MM.1S (cell line): ENCODE measurements at regions not wholly inside any gene's neighbourhood (a gene's known extent, or its start where the extent isn't known, plus 50 kb on each side); places are given as distances from the start of the nearest gene placed in this dataset.

ENCODE experiments used
- DNase-seq: peaks from one replicate; pipeline ENCODE4 v3.0.0-alpha.2; 2015
- H2AFZ ChIP-seq: fragments of 300-600 bp; sonication (generic); 2 replicates; pipeline ENCODE4 v1.6.0; 2016; ENCODE audit warnings: antibody characterized with exemption, low read length
- H3F3A ChIP-seq: fragments of 300-600 bp; sonication (generic); 2 replicates; pipeline ENCODE4 v1.6.1; 2016; ENCODE audit warnings: mild to moderate bottlenecking, antibody characterized with exemption, low read length, moderate library complexity, mixed read lengths; ENCODE audit not compliant: insufficient read depth
- H3K27ac ChIP-seq: fragments of 300-600 bp; sonication (generic); 2 replicates; pipeline ENCODE4 v1.5.1; 2016; ENCODE audit warnings: mild to moderate bottlenecking, low read length
- H3K27me3 ChIP-seq: fragments of 300-600 bp; sonication (generic); replicated peaks from 2 replicates; pipeline ENCODE4 v1.6.0; 2016; ENCODE audit warnings: low read length; ENCODE audit not compliant: insufficient read depth
- H3K36me3 ChIP-seq: fragments of 300-600 bp; sonication (generic); replicated peaks from 2 replicates; pipeline ENCODE4 v1.6.1; 2016; ENCODE audit warnings: mild to moderate bottlenecking, low read length, mixed read lengths; ENCODE audit not compliant: insufficient read depth
- H3K4me1 ChIP-seq: fragments of 300-600 bp; sonication (generic); 2 replicates; pipeline ENCODE4 v1.6.1; 2016; ENCODE audit warnings: low read length, mixed read lengths
- H3K4me2 ChIP-seq: fragments of 300-600 bp; sonication (generic); 2 replicates; pipeline ENCODE4 v1.6.0; 2016; ENCODE audit warnings: low read depth, low read length
- H3K4me3 ChIP-seq: fragments of 300-600 bp; sonication (generic); 2 replicates; pipeline ENCODE4 v1.5.1; 2016; ENCODE audit warnings: low read length, mixed read lengths
- H3K79me2 ChIP-seq: fragments of 300-600 bp; sonication (generic); 2 replicates; pipeline ENCODE4 v1.6.1; 2016; ENCODE audit warnings: mixed run types, low read length, mixed read lengths
- H3K9ac ChIP-seq: fragments of 300-600 bp; sonication (generic); 2 replicates; pipeline ENCODE4 v1.6.1; 2016; ENCODE audit warnings: low read length, mixed read lengths
- H3K9me2 ChIP-seq: fragments of 300-600 bp; sonication (generic); replicated peaks from 2 replicates; pipeline ENCODE4 v1.6.1; 2016; ENCODE audit warnings: mild to moderate bottlenecking, low read length, mixed read lengths; ENCODE audit not compliant: insufficient read depth
- H3K9me3 ChIP-seq: fragments of 300-600 bp; sonication (generic); replicated peaks from 2 replicates; pipeline ENCODE4 v1.6.1; 2016; ENCODE audit warnings: mild to moderate bottlenecking, low read length, mixed read lengths; ENCODE audit not compliant: insufficient read depth
- H4K20me1 ChIP-seq: fragments of 300-600 bp; sonication (generic); 2 replicates; pipeline ENCODE4 v1.6.1; 2016; ENCODE audit warnings: mild to moderate bottlenecking, low read length, moderate library complexity, mixed read lengths; ENCODE audit not compliant: insufficient read depth
- CTCF ChIP-seq: fragments of 300-600 bp; sonication (generic); IDR thresholded peaks from 2 replicates; pipeline ENCODE4 v1.5.1; 2016; ENCODE audit warnings: antibody characterized with exemption, low read length, mixed read lengths
- EZH2 ChIP-seq: fragments of 300-600 bp; sonication (generic); optimal IDR thresholded peaks from 2 replicates; pipeline ENCODE3; 2017; ENCODE audit warnings: low read depth, mild to moderate bottlenecking, antibody characterized with exemption, low read length, mixed read lengths
- EZH2phosphoT487 ChIP-seq: fragments of 300-600 bp; sonication (generic); IDR thresholded peaks from 2 replicates; pipeline ENCODE4 v1.6.1; 2018; ENCODE audit warnings: antibody characterized with exemption, low read length

GRCh38 chr12:46100551-46101484 lies 110.4 kb upstream of the SCAF11 start:
- H3K4me3 ChIP-seq, result no peak overlapping the region
- H3K9ac ChIP-seq, result no peak overlapping the region
- H3K4me1 ChIP-seq, result no peaks in the 10 kb centered on the region
- no peaks in the 10 kb centered on the region for H3K36me3 ChIP-seq
- no peaks in the 10 kb centered on the region for H3F3A ChIP-seq
- DNase-seq, result no peak
- no peaks in the 10 kb centered on the region for H3K9me3 ChIP-seq
- no peaks in the 10 kb centered on the region for H3K79me2 ChIP-seq
- no peaks in the 10 kb centered on the region for H4K20me1 ChIP-seq
- H2AFZ ChIP-seq, result no peak overlapping the region
- no peak for TF ChIP-seq CTCF
- no peak for TF ChIP-seq EZH2phosphoT487
- TF ChIP-seq EZH2, result no peak
- no peak overlapping the region for H3K4me2 ChIP-seq
- no peak overlapping the region for H3K27ac ChIP-seq
- H3K9me2 ChIP-seq, result no peaks in the 10 kb centered on the region
- H3K27me3 ChIP-seq, result no peaks in the 10 kb centered on the region

- Histone ChIP-seq H3F3A (no peaks in the 10 kb centered on the region), H3K4me2 (no peak overlapping the region), H3K79me2 (no peaks in the 10 kb centered on the region), H2AFZ (no peak overlapping the region), H4K20me1 (no peaks in the 10 kb centered on the region), H3K27me3 (no peaks in the 10 kb centered on the region), H3K9ac (no peak overlapping the region), H3K4me3 (no peak overlapping the region), H3K36me3 (no peaks in the 10 kb centered on the region), H3K9me3 (no peaks in the 10 kb centered on the region), H3K27ac (peak overlapping the region; percentile 9; the same call in 1 of the 2 replicates), H3K9me2 (no peaks in the 10 kb centered on the region), H3K4me1 (no peaks in the 10 kb centered on the region)
- DNase-seq, result peak; percentile 69
- no peak for TF ChIP-seq EZH2
- no peak for TF ChIP-seq CTCF
- no peak for TF ChIP-seq EZH2phosphoT487
These were observed 99.2 kb upstream of the SCAF11 start for GRCh38 chr12:46089414-46090162.

GRCh38 chr12:46087916-46088439 lies 97.6 kb upstream of the SCAF11 start:
- DNase-seq, result no peak
- Histone ChIP-seq H2AFZ (no peak overlapping the region), H3K36me3 (no peaks in the 10 kb centered on the region), H3K27me3 (no peaks in the 10 kb centered on the region), H3K9me2 (no peaks in the 10 kb centered on the region), H3K27ac (no peak overlapping the region), H3K4me2 (no peak overlapping the region), H3K79me2 (no peaks in the 10 kb centered on the region), H3K9me3 (no peaks in the 10 kb centered on the region), H4K20me1 (no peaks in the 10 kb centered on the region), H3F3A (no peaks in the 10 kb centered on the region), H3K4me3 (no peak overlapping the region), H3K4me1 (no peaks in the 10 kb centered on the region), H3K9ac (no peak overlapping the region)
- no peak for TF ChIP-seq CTCF
- TF ChIP-seq EZH2, result no peak
- TF ChIP-seq EZH2phosphoT487, result no peak
